Body of pancreas (tissue), 4 donors: ENCODE measurements at regions not wholly inside any gene's neighbourhood (a gene's known extent, or its start where the extent isn't known, plus 50 kb on each side); places are given as distances from the start of the nearest gene placed in this dataset.

Source experiments
- ATAC-seq: fragments of 150-250 bp; one replicate; pipeline ENCODE4 v1.9.1; 2016
- DNase-seq, 4 donors: peaks; one replicate each; pipeline ENCODE4 v3.0.0-alpha.2; 2019
- H3K27ac ChIP-seq, 4 donors: fragments of 200-600 bp; sonication (generic); 1 replicate in 3 of 4; 2 replicates in 1 of 4; pipeline versions ENCODE4 v1.5.1 to v1.6.1; 2016 to 2019; ENCODE audit warnings: mild to moderate bottlenecking in 1 of 4, mixed read lengths in 1 of 4, moderate library complexity in 1 of 4
- H3K27me3 ChIP-seq, 2 donors: fragments of 200-600 bp; sonication (generic); one replicate each; pipeline ENCODE4 v1.6.0; 2016; ENCODE audit warnings: mild to moderate bottlenecking in 1 of 2
- H3K36me3 ChIP-seq, 2 donors: fragments of 200-600 bp; sonication (generic); replicated peaks in 1 of 2; 2 replicates each; pipeline ENCODE4 v1.5.1; 2016; ENCODE audit warnings: low read depth in 2 of 2; ENCODE audit not compliant: insufficient read depth in 1 of 2
- H3K4me1 ChIP-seq: fragments of 200-600 bp; sonication (generic); one replicate; pipeline ENCODE4 v1.6.0; 2016
- H3K4me3 ChIP-seq, 2 donors: fragments of 200-600 bp; sonication (generic); 1 replicate in 1 of 2; 2 replicates in 1 of 2; pipeline ENCODE4 v1.5.1; 2016 to 2019
- H3K9me3 ChIP-seq, 3 donors: fragments of 200-600 bp; sonication (generic); 1 replicate in 2 of 3; 2 replicates in 1 of 3; pipeline ENCODE4 v1.5.1; 2016
- CTCF ChIP-seq, 7 experiments: fragments of 450-650 bp in 4 of 7; fragments of 200-600 bp in 3 of 7; sonication (generic) in 3 of 7; IDR thresholded peaks; one replicate each; pipeline ENCODE4 v1.5.1; 2016 to 2019; ENCODE audit warnings: antibody characterized with exemption in 7 of 7
- POLR2A ChIP-seq, 3 donors: fragments of 450-650 bp; IDR thresholded peaks; one replicate each; pipeline ENCODE4 v1.6.1; 2016; ENCODE audit warnings: antibody characterized with exemption in 3 of 3, mild to moderate bottlenecking in 2 of 3
- WGBS, 2 donors: methylation state at CpG; one replicate each; pipeline ENCODE4 v1.1.5; 2017; 5-methylcytosine and 5-hydroxymethylcytosine counted together
- intact Hi-C: fragments of 100-400 bp; cut with DNase I; formaldehyde crosslinking; loops from one replicate; pipeline ENCODE4 v1.15.1; 2023

GRCh38 chr7:63927261-63927660 lies 71.4 kb upstream of the ZNF722 start:
- H3K36me3 ChIP-seq: no peaks in the 10 kb centered on the region
- intact Hi-C loops: no loop called here
- H3K27ac ChIP-seq: peak overlapping the region in 3 of 4 donors; percentile 89 to 95 (median 93)
- no peaks in the 10 kb centered on the region for H3K9me3 ChIP-seq
- DNase-seq: no peak
- no peak overlapping the region for H3K4me3 ChIP-seq
- ATAC-seq: no peak
- peaks cover 8% of the 10 kb centered on the region for H3K4me1 ChIP-seq
- no peaks in the 10 kb centered on the region for H3K27me3 ChIP-seq
- no peak for TF ChIP-seq CTCF (IDR thresholded peaks at IDR 0.05)
- no peak for TF ChIP-seq POLR2A (IDR thresholded peaks at IDR 0.05)
- 60 to 71% methylated on average over 1 to 5 of the region's 5 CpGs for WGBS, 2 donors

DNA sequence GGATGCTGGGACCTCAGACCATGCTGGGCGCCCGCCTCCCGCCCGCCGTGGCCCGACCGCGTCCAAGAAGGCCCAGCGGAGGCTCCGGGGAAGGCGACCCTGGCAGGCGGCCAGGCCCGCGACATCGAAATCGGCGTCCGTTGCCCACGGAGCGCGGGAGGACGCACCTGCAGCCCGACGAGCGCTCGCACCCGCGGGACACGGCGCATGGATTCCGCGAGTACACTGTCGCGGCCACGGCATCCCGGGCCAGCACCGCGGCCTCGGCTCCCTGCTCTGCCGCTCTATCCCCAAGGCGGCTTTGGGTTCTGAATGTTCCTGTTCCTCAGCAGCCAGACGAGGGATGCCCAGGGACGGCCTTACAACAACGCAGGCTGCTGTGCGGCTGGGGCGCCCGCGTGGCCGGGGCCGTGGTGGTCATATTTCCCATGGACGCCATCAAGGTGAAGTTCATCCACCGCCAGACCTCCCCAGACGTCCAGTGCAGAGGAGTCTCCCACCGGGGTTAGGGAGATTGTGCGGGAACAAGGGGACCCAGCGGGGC lies 67.5 kb upstream of the ZNF722 start:
- Histone ChIP-seq H3K9me3 (no peaks in the 10 kb centered on the region), H3K4me1 (peaks cover 8% of the 10 kb centered on the region), H3K4me3 (no peak overlapping the region), H3K27ac (no peak overlapping the region), H3K27me3 (no peaks in the 10 kb centered on the region), H3K36me3 (no peaks in the 10 kb centered on the region)
- DNase-seq (no peak), ATAC-seq (no peak)
- TF ChIP-seq POLR2A (IDR thresholded peaks at IDR 0.05): no peak
- no peak for TF ChIP-seq CTCF (IDR thresholded peaks at IDR 0.05)
- intact Hi-C loops: no loop called here
- 43 to 50% methylated on average over 1 to 51 of the region's 56 CpGs for WGBS, 2 donors

DNA sequence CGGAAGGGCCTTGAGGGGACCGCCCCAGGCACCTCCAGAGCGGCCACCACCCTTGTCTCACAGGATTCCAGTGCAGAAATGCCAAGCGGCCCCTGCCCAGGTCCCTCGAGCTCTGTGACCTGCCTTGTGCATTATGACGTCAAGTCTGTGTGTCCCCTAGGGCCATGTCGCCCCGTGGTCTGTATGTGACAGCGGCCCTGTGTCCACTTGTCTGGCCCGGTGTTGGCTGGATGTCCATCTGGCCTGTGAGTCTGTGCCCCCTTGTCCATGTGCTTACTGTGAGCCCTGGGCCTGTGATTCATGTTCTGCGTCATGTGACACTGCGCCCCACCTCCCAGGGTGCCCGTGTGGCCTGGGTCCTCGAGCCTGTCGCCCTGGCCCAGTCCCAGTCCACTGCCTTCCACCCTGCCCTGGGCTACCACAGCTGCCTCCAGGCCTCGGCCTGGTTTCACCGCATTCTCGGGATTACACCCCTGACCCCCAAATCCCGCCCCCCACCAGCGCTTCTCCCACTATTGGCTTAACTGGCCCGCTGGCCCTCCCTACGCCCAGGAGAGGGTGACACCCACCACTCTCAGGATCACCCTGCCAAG lies 66.6 kb upstream of the ZNF722 start:
- intact Hi-C loops: no loop called here

More for the DNA sequence above, 66.6 kb upstream of the ZNF722 start:
- TF ChIP-seq POLR2A (IDR thresholded peaks at IDR 0.05) (no peak), CTCF (IDR thresholded peaks at IDR 0.05) (no peak)
- H3K9me3 ChIP-seq: no peaks in the 10 kb centered on the region
- DNase-seq (no peak), ATAC-seq (no peak)
- 82 to 90% methylated on average over 16 to 22 of the region's 22 CpGs for WGBS, 2 donors
- H3K4me1 ChIP-seq: peaks cover 5% of the 10 kb centered on the region
- H3K27ac ChIP-seq: no peak overlapping the region
- H3K4me3 ChIP-seq: no peak overlapping the region
- H3K27me3 ChIP-seq: no peaks in the 10 kb centered on the region
- H3K36me3 ChIP-seq: no peaks in the 10 kb centered on the region
